ENCODE measurements at regions not wholly inside any gene's neighbourhood (a gene's known extent, or its start where the extent isn't known, plus 50 kb on each side); places are given as distances from the start of the nearest gene placed in this dataset.

GRCh38 chr10:52703898-52704297 is 68.7 kb downstream of the MBL2 start:
- TF ChIP-seq, protein P1, sequence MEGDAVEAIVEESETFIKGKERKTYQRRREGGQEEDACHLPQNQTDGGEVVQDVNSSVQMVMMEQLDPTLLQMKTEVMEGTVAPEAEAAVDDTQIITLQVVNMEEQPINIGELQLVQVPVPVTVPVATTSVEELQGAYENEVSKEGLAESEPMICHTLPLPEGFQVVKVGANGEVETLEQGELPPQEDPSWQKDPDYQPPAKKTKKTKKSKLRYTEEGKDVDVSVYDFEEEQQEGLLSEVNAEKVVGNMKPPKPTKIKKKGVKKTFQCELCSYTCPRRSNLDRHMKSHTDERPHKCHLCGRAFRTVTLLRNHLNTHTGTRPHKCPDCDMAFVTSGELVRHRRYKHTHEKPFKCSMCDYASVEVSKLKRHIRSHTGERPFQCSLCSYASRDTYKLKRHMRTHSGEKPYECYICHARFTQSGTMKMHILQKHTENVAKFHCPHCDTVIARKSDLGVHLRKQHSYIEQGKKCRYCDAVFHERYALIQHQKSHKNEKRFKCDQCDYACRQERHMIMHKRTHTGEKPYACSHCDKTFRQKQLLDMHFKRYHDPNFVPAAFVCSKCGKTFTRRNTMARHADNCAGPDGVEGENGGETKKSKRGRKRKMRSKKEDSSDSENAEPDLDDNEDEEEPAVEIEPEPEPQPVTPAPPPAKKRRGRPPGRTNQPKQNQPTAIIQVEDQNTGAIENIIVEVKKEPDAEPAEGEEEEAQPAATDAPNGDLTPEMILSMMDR (IDR thresholded peaks at IDR 0.05 in 2 of 3, conservative IDR thresholded peaks at IDR 0.05 in 1 of 3; ENCODE audit: borderline replicate concordance in 1 of 3, insufficient read depth in 1 of 3, low read depth in 2 of 3, low read length in 2 of 3): no peak
- TF ChIP-seq SRF (IDR thresholded peaks at IDR 0.05; ENCODE audit: low read depth) (no peak), POLR2A (IDR thresholded peaks at IDR 0.05; ENCODE audit: borderline replicate concordance, extremely low read depth, insufficient read depth, insufficient read length) (no peak), MAX (IDR thresholded peaks at IDR 0.05) (no peak), JUND (IDR thresholded peaks at IDR 0.05) (no peak), POLR2AphosphoS5 (IDR thresholded peaks at IDR 0.05; ENCODE audit: low read depth, low read length) (no peak), RAD21 (IDR thresholded peaks at IDR 0.05; ENCODE audit: low read depth) (no peak), EZH2 (IDR thresholded peaks at IDR 0.05) (no peak), ELF1 (IDR thresholded peaks at IDR 0.05; ENCODE audit: borderline replicate concordance, low read depth) (no peak), CEBPB (IDR thresholded peaks at IDR 0.05; ENCODE audit: low read depth) (no peak)
- TF ChIP-seq, protein P2, sequence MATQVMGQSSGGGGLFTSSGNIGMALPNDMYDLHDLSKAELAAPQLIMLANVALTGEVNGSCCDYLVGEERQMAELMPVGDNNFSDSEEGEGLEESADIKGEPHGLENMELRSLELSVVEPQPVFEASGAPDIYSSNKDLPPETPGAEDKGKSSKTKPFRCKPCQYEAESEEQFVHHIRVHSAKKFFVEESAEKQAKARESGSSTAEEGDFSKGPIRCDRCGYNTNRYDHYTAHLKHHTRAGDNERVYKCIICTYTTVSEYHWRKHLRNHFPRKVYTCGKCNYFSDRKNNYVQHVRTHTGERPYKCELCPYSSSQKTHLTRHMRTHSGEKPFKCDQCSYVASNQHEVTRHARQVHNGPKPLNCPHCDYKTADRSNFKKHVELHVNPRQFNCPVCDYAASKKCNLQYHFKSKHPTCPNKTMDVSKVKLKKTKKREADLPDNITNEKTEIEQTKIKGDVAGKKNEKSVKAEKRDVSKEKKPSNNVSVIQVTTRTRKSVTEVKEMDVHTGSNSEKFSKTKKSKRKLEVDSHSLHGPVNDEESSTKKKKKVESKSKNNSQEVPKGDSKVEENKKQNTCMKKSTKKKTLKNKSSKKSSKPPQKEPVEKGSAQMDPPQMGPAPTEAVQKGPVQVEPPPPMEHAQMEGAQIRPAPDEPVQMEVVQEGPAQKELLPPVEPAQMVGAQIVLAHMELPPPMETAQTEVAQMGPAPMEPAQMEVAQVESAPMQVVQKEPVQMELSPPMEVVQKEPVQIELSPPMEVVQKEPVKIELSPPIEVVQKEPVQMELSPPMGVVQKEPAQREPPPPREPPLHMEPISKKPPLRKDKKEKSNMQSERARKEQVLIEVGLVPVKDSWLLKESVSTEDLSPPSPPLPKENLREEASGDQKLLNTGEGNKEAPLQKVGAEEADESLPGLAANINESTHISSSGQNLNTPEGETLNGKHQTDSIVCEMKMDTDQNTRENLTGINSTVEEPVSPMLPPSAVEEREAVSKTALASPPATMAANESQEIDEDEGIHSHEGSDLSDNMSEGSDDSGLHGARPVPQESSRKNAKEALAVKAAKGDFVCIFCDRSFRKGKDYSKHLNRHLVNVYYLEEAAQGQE (IDR thresholded peaks at IDR 0.05; ENCODE audit: low read depth): no peak

Data from HCT116 (cell line).